GM18870 (cell line): ENCODE measurements at regions not wholly inside any gene's neighbourhood (a gene's known extent, or its start where the extent isn't known, plus 50 kb on each side); places are given as distances from the start of the nearest gene placed in this dataset.
"Not testable (repeated sequence)": the region's sequence is repeated elsewhere in the genome, so short reads cannot be mapped to it uniquely, and the experiment has no call there.

ENCODE experiments used
- ATAC-seq: cut with Tn5 transposase; IDR thresholded peaks from one replicate; pipeline ENCODE4 v1.9.1; 2021; ENCODE audit warnings: moderate library complexity; ENCODE audit not compliant: unreplicated experiment

- ATAC-seq, result no peak
Observed at GRCh38 chr4:72690771-72691170, 121.8 kb upstream of the ADAMTS3 start.

GRCh38 chr4:72689923-72690322 lies 120.9 kb upstream of the ADAMTS3 start:
- no peak for ATAC-seq

- not testable (repeated sequence) for ATAC-seq
Observed at GRCh38 chr4:72686390-72686789, 117.4 kb upstream of the ADAMTS3 start.

- ATAC-seq, result no peak
Observed at GRCh38 chr4:72679666-72680065, 110.6 kb upstream of the ADAMTS3 start.

GRCh38 chr4:72677886-72678285 lies 108.9 kb upstream of the ADAMTS3 start:
- no peak for ATAC-seq

- no peak for ATAC-seq
Observed at GRCh38 chr4:72677265-72677664, 108.2 kb upstream of the ADAMTS3 start.

GRCh38 chr4:72671980-72672379 lies 103.0 kb upstream of the ADAMTS3 start:
- ATAC-seq, result no peak

- no peak for ATAC-seq
Observed at GRCh38 chr4:72670521-72670920, 101.5 kb upstream of the ADAMTS3 start.

- no peak for ATAC-seq
Observed at GRCh38 chr4:72666910-72667309, 97.9 kb upstream of the ADAMTS3 start.

- no peak for ATAC-seq
Observed at GRCh38 chr4:72665171-72665968, 96.3 kb upstream of the ADAMTS3 start.

GRCh38 chr4:72663828-72664227 lies 94.8 kb upstream of the ADAMTS3 start:
- no peak for ATAC-seq

GRCh38 chr4:72661830-72662229 lies 92.8 kb upstream of the ADAMTS3 start:
- no peak for ATAC-seq

GRCh38 chr4:72641611-72642010 lies 72.6 kb upstream of the ADAMTS3 start:
- ATAC-seq, result no peak

GRCh38 chr4:72636866-72637265 lies 67.8 kb upstream of the ADAMTS3 start:
- ATAC-seq, result not testable (repeated sequence)

GRCh38 chr4:72635931-72636330 lies 66.9 kb upstream of the ADAMTS3 start:
- not testable (repeated sequence) for ATAC-seq

GRCh38 chr4:72632253-72632652 lies 63.2 kb upstream of the ADAMTS3 start:
- ATAC-seq, result not testable (repeated sequence)

- ATAC-seq, result no peak
Observed at GRCh38 chr4:72631296-72631695, 62.3 kb upstream of the ADAMTS3 start.

- no peak for ATAC-seq
Observed at GRCh38 chr4:72629540-72629939, 60.5 kb upstream of the ADAMTS3 start.

GRCh38 chr4:72627723-72628122 lies 58.7 kb upstream of the ADAMTS3 start:
- no peak for ATAC-seq
